Stimulated activated CD4-positive, alpha-beta T cell treated with anti-CD3 and anti-CD28 coated beads, Interleukin-4, amount 100 ng/mL, for 1 hour (primary cell): ENCODE measurements at regions not wholly inside any gene's neighbourhood (a gene's known extent, or its start where the extent isn't known, plus 50 kb on each side); places are given as distances from the start of the nearest gene placed in this dataset.

Experiments used
- DNase-seq: peaks from one replicate; pipeline ENCODE4 v3.0.0-alpha.2; 2020

DNA sequence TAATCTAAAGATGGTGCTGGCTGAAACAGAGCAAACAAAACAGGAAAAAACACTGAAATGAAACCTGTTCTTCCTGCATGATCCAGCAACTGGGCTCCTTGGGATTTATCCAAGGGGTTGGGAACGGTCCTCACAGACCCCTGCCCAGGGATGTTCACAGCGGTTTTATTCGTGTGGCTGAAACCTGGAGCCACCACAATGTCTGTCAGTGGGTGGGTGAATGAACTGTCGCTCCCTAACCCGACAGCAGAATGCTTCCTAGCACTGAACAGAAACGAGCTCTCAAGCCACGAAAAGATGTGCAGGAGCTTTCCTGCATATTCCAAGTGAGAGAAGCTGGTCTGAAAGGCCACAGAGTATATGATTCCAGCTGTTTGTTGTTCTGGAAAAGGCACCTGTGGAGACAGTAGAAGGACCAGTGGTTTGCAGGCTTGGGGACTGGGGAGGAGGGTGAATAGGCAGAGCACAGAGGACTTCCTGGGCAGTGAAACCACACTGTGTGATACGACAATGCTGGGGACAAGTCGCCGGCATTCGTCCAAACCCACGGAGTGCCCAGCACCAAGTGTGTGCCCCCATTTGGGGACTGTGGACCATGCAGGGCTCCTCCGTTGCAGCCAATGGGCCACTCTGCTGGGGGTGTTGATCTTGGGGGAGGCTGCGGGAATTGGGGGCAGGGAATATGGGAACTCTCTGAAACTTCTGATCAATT is 73.9 kb downstream of the TEX29 start:
- DNase-seq: no peak

DNA sequence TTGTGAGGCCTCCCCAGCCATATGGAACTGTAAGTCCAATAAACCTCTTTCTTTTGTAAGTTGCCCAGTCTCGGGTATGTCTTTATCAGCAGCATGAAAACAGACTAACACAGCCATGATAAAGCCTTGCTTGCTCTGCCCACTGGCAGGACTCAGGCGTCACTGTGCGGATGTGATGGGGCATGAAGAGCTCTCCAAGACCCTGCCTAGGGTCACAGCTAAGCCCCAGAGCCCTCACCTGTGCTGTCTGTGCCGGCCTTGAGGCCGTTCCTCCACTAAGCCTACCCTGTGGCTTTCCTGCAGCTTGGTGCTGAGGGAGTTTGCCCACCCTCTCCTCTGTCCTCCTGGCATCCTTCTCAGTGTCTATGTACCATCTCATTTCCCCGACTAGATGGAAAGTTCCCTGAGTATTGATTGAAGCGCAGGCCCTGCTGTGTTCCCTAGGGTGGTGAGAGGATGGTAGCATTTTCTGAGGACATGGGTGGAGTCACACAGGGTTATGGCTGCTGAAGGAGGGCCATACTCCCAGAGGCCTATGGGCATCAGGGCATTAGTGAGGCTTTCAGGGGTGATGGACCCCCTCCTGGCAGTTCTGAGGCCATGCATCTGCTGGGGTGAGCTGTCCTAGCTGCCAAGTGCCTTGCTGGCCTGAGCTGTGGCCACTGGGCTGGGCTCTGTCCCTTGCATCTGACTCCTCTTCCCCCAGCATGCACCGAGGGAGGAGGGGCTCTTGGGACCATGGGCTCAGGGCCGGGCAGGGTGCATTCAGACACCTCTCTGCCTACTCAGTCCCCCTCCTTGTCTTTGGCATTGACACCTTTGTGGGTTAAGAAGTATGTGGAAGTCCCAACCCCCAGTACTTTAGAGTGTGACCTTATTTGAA is 75.3 kb downstream of the TEX29 start:
- DNase-seq: no peak

DNA sequence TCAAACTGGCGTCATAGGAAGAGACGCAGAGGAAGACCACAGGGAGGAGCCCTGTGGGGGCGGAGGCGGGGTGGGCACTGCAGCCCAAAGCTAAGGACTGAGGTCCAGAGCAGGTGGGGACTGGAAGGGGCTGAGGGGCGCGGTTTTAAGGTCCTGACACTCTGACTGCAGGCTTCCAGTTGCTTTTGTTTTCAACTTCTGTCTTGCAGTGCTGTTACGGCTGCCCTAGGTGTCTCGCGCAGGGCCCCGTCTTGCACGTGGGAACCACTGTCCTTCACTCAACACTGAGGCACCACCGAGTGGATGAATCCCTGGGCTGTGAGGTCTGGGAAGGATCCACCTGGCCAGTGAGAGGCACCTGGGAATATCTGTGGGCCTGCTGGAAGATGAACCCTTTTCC is 76.0 kb downstream of the TEX29 start:
- DNase-seq: no peak

DNA sequence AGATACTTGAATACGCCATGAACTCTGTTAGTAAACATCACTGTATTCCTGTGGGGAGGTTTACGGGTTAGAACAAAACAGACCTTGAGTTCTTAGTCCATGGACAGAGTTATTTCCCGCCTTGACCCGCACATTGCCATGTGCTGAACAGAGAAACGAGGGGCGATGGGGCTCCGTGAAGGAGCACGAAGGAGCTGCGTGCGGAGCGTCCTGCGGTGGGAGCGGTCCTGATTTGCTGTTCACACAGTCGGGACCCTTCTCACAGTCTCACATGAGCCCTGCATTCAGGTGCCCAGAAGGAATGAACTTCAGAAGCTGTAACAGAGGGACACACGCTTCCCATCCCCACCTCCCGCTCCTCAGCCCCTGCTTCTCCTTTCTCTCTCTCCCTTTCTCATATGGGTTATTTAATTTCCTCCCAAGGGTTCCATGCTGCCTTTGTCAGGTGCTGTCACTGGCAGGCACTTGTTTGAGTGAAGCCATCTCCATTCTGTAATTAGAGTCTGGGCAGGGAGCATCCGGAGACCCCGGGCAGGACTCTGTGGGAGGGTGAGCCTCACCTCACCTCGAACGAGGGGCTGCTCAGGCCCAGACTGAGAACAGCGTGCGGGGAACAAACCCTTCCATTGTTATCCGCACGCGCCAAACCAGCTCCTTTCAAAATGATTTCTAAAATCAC is 76.9 kb downstream of the TEX29 start:
- no peak for DNase-seq

DNA sequence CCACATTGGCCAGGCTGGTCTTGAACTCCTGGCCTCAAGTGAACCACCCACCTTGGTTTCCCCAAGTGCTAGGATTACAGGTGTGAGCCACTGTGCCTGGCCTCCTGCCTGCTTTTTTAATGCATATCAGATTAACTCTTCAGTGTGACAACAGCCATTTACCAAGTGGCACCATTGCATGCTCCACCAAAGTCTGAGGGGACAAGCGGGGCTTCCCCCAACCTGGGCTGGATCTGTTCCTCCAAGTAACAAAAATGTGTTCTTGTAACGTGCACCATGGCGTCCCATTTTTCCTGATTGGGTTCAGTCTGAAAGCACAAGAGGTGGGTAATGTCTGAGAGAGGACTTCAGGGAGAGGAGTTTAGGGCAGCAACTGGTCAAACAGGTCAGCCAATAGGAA is 77.8 kb downstream of the TEX29 start:
- no peak for DNase-seq

DNA sequence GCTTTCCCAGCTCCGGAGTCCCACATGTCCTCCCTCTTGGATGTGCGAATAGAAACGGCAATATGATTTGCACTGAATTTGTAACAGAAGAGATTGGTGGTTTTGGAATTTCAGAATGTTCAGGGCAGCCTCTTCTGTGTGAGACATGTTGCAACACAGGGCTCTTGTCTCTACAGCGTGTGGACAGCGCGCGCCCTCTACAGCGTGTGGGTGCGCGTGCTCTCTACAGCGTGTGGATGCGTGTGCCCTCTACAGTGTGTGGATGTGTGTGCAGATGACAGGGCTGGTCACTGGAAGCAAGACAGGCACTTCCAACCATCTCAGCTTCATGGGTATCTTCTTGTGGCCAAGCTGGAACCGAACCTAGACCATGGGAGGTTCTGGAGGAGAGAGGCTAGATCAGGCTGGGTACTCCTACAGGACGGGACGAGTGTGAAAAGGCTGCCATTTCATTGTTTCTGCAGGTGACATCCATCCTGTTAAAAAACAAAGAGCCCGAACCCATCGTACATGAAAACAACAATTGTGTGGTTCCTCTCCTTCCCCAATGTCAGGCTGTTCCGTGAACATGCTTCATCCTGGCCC is 78.4 kb downstream of the TEX29 start:
- DNase-seq: no peak

DNA sequence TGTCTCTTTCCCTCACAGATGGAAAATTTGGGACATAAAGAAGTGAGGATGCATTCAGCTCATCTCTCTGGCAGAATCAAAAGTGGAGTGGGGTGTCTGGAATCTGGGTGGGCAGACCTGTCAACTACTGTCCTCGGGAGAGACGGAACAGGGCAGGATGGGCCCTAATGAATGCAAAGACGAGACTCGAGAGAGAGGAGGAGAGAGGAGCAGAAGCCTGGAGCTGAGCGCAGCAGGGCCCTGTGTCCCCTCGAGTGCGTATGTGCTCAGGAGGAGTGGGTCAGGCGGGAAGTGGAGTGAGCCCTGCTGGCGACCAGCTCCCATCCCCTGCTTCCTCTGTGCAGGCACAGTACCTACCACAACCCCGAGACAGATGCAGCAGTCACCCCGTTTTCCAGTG is 78.9 kb downstream of the TEX29 start:
- DNase-seq: no peak

DNA sequence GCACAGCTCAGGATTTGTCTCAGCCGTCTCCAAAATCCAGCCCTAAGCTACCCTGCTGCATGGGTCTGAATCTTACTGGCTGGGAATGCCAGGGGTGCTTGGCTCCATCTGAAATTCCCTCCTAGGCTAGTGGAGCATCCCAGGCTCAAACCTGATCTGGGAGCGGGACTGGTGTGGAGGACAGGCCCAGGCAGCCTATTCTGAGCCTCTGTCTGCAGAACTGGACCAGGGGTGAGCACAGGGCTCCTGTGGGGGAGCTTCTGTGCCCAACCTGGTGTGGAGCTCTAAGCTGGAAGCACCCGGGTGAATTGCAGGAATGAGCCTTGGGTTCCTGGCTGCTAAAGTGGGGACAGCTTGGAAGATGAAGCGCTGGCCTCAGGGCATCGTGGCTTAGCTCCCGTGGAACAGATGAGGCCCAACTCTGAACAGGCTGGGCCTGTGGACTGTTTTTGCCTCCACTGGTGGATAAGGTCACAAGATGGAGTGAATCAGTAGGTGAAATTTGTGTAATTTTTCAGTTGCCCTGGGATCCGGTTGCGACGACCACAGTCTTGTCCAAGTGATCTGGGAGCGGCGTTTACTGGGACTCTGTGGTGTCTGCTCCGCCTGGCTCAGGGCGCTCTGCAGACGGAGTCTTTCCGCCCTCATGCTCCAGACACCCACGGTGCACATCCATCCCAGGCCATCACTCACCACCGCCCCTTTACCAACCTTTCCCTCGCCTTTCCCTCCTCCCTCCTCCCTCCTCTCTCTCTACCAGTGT is 79.5 kb downstream of the TEX29 start:
- DNase-seq: no peak

DNA sequence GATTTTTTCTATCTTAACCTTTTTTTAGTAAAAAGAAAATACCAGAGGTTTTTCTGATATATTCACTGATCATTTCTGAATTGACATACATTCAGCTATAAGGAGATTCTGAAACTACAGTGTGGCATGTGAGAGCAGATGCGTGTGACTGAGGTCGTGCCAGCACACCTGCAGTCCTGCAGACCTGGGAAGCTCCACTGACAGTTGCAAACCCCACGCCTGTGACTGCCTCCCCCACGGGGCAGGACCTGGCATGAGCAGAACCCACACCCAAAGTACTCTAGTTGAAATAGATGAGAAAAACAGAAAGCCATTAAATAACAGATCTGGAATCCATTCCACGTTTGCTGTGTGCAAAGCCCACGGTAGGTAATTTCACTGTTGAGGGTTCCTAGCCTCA is 80.7 kb downstream of the TEX29 start:
- DNase-seq: no peak

DNA sequence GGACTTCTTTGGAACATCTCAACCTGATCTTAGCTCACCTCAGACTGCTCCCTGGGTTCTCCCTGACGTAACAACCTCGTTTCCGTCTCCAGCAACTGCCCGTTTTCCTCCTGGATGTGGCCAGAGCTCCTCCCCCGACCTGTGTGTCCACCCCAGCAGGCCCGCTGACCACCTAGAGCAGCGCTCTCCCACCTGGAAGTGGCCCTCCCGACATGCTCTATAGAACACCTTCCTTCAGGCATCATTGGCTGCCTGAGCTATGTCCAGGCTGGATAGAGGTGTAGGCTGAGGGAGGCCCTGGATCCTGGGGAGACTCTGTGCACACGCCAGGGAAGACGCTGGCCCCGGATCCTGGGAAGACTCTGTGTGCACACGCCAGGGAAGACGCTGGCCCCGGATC is 81.3 kb downstream of the TEX29 start:
- DNase-seq: no peak

DNA sequence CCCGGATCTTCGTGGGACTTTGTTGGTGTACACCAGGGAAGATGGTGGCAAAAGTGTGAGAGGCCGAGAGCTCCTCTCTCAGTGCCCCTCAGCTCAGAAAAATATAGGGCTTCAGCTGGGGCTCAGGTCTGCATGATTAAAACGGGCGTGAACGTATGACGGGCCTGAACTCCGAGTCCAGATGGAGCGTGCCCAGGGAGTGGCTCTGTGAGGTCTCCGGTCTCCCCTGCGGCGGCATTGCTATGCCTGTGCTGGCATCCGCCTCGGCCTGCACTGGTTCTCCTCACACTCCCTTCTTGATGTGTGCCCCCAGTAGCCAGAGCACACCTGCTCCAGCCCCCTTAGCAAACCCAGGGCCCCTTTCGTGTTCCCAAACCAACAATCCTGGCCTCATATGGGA is 82.0 kb downstream of the TEX29 start:
- no peak for DNase-seq

DNA sequence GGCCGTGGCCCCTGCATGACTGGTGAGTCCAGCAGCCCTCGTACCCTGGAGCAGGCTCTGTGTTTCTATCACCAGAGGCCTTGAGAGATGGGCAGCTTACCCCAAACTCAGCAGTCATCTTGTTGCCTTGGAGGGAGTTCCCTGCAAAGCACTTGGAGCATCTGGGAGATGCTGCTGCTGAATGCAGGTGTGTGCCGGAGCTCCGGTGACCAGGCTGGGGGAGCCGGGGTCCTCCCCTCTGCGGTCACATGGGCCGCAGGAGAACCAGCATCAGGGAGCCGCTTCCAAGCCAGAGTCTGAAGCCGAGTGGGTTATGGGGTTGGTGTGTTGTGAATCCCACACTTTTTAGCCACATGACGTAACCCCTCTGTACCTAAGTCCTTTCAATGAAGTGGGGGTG is 82.8 kb downstream of the TEX29 start:
- no peak for DNase-seq

DNA sequence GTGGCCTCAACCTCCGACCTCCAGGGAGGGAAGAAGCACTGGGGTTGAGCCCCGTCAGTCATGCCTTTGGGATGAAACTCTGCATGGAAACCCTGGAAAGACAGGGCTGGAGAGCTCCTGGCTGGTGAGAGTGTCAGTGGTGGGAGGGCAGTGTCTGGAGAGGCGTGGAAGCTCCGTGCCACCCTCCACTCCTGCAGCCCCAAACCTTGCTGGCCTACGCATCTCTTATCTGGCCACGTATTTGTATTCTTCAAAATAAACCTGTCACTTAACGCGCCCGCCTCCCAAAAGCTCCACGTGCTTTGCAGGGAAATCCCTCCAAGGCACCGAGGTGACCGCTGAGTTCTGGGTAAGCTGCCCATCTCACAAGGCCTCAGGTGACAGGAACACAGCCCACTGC is 84.3 kb downstream of the TEX29 start:
- no peak for DNase-seq

DNA sequence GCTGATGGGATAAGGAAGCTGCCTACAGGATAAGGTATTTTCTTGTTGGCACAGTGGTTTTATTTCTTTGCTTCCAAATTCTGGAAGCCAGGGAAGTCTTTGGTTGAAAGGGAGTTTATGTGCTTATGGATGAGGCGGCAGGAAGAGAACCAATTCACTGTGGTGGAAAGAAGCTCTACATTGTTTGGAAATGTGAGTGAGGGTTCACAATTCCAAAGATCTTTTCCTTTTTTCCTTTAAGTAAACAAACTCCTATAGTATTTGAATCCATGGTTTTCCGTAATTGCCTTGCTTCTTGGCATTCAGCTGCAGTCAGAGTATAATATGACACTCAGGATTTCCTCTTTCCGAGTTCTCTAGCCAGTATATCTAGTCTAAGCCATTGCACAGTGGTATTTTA is 86.2 kb downstream of the TEX29 start:
- DNase-seq: no peak

DNA sequence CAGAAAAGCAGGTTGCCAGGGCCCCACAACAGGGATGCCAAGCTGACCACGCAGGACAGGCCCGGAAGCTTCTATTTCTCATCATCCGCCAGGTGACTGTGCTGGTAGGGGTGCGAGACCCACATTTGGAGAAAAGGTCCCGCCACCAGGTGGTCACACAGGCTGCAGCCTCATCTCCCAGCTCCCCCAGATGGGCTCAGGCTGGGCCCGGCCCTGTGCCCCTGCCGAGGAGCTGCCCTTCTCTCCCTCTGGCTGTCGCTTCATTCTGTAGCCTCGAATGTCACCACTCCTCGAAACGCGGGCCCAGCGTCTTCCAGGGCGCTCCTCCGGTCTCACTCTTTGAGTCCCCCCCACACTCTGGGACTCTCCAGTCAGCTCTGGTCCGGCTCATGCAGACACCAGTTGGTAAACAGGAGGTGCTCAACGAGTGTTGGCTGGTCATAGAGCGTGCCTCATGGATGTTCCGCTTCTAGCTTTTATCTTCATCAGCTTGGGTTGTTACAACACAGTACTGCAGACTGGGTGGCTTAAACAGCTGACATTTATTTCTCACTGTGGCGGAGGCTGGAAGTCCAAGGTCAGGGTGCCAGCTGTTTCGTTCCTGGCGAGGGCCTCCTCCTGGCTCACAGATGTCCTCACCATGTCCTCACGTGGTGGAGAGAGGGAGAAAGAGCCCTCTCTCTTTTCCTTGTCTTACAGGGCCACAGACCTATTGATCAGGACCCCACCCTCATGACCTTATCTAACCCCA is 87.1 kb downstream of the TEX29 start:
- DNase-seq: no peak

DNA sequence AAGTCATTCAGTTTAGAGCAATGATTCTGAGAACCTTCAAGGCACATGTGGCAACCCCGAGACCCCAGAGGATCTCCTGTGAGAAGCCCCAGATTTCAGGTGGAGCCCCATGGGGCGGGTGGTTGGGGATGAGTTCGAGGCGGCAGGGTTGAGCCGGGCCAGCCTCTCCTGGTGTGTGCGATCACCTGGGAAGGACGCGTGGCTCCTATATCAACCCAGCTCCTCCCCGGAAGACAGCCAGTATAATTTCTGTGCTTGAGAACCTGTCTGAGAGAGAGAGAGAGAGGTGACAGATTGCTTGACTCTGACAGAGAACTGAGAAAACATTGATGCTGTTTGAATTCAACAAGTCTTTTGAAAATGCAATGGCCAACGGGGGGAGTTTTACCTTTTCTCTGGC is 89.0 kb downstream of the TEX29 start:
- DNase-seq: no peak

DNA sequence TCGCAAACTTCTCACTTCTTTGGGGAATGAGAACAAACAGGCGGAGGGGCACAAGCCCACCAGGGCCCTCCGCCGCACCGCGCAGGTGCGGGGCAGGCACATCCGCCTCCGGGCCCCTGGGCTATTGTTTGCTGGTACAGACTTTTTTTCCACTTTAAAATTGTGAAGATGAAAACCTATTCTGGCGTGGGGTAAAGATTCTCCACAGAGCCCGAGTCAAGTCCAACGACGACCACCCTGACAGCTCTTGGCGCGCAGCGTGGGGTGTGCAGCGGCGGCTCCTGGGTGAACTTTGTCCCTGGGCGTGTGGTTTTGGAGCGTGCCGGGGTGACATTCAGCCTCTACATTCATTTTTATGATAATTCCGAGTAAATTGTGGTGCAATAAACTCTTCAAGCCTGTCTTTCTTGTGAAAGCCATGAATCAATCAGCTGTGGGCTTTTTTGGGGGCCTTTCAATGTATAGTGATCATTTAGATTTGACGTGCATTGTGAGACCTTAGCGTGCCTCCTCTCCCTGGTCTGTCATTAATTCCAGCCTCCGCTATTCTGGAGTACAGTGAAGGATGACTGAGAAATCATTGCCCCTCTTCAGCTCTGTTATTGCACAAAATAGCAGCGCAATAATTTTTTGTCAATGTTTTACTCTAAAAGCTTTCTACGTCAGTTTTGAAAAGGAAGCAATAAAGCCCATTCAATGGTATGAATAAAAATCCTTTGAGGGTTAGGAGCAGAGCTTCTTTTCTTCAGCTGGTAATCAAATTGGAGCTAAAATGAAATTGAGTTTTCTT is 90.0 kb downstream of the TEX29 start:
- no peak for DNase-seq

DNA sequence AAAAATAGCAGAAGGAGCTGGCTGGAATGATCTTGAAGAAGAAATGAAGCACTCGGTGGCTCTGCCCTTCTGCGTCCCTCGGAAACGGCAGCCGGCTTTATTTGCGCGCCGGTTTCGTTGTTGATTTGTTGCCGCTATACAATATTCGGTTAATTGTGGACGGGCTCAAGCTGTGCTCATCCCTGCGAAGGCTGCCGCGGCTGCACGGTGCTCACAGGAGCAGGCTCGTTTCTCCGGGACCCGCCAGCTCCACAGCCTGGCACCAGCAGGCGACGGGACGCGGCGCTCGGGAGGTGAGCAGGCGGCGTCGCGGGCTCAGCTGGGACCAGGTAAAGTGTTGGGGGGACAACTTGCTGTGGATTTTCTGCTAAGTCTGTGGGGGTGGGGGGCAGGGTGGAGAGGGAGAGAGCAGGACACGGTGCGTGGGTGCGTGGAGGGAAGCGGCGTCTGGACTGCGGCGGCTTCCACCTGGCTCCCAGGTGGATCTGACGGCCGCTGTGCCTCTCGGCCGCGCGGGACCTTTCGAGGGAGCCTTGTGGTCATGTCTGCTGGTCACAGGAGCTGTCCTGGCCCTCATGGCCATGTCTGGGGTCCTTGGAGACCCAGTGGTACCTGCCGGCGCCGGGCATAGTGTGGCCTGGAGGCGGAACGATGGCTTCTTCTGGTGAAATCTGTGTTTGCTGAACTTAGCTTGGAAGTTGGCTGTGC is 90.9 kb downstream of the TEX29 start:
- no peak for DNase-seq

DNA sequence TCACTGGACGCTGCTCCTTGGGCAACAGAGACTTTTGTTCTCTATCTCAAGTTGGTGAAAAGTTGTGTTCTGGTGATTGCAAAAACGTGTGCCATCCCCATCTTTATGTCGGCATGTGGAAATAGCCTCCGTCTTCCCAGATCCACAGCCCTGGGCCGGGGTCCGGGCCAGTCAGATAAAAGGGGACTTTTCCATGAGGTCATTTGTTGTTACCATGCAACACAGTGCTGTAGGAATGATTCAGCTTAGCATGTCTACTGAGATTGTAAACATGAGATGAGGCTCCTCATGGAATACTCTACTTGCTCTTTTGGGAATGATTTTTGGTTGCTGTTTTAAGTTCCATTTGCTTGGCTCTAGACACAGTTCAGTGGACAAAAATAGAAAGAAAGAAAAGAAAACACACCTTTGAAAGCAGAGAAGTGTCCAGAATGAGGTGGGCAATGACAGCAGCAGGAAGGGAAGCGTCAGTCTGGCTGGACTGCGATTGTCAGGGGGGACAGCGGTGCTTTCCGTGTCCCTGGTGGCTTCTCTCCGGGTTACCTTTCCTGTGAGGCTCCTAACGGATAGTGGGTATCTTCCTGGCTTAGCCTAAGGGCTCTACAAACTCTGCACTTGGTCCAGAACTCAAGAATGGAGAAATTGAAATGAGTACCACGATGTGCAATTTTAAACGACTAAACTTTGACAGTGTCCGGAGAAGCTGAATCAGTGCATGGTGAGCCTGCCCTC is 91.6 kb downstream of the TEX29 start:
- DNase-seq: no peak
